Breast epithelium (tissue), 4 donors: ENCODE measurements at regions not wholly inside any gene's neighbourhood (a gene's known extent, or its start where the extent isn't known, plus 50 kb on each side); places are given as distances from the start of the nearest gene placed in this dataset.

Source experiments
- DNase-seq, 2 donors: peaks; one replicate each; pipeline ENCODE4 v3.0.0-alpha.2; 2019; ENCODE audit warnings: low spot score in 2 of 2
- H3K27ac ChIP-seq, 2 donors: fragments of 200-600 bp; sonication (generic) in 1 of 2; one replicate each; pipeline ENCODE4 v1.5.1; 2016 to 2019; ENCODE audit warnings: mild to moderate bottlenecking in 1 of 2
- H3K27me3 ChIP-seq, 2 donors: fragments of 200-600 bp; sonication (generic) in 1 of 2; one replicate each; pipeline versions ENCODE4 v1.5.1 to v1.6.0; 2017 to 2019; ENCODE audit warnings: control low read depth in 1 of 2, mild to moderate bottlenecking in 1 of 2
- H3K36me3 ChIP-seq: fragments of 200-600 bp; one replicate; pipeline ENCODE4 v1.5.1; 2019
- H3K4me1 ChIP-seq, 2 donors: fragments of 200-600 bp; sonication (generic); one replicate each; pipeline ENCODE4 v1.5.1; 2016 to 2019; ENCODE audit warnings: control low read depth in 1 of 2
- H3K4me3 ChIP-seq, 3 donors: fragments of 200-600 bp; sonication (generic); 1 replicate in 2 of 3; 2 replicates in 1 of 3; pipeline ENCODE4 v1.5.1; 2016 to 2019; ENCODE audit warnings: mild to moderate bottlenecking in 3 of 3, moderate library complexity in 2 of 3
- H3K9me3 ChIP-seq, 2 donors: fragments of 200-600 bp; sonication (generic) in 1 of 2; one replicate each; pipeline ENCODE4 v1.5.1; 2016 to 2019; ENCODE audit warnings: control low read depth in 1 of 2
- CTCF ChIP-seq, 3 donors: fragments of 450-650 bp; IDR thresholded peaks; one replicate each; pipeline ENCODE4 v1.5.1; 2016 to 2017; ENCODE audit warnings: antibody characterized with exemption in 3 of 3, mild to moderate bottlenecking in 3 of 3, moderate library complexity in 3 of 3
- POLR2A ChIP-seq: fragments of 450-650 bp; IDR thresholded peaks from one replicate; pipeline ENCODE4 v1.6.1; 2016; ENCODE audit warnings: antibody characterized with exemption, mild to moderate bottlenecking, moderate library complexity
- POLR2AphosphoS5 ChIP-seq, 3 donors: sonication (generic); formaldehyde crosslinking; IDR thresholded peaks; one replicate each; pipeline ENCODE4 v1.6.1; 2017; ENCODE audit warnings: antibody characterized with exemption in 3 of 3
- intact Hi-C: fragments of 100-400 bp; cut with DNase I; formaldehyde crosslinking; loops from one replicate; pipeline ENCODE4 v1.15.1; 2023; ENCODE audit warnings: low total_unique reads

GRCh38 chr13:109281017-109281902 is 505.1 kb downstream of the IRS2 start:
- H3K4me1 ChIP-seq, result no peaks in the 10 kb centered on the region
- TF ChIP-seq CTCF (IDR thresholded peaks at IDR 0.05) (no peak), POLR2A (no peak), POLR2AphosphoS5 (IDR thresholded peaks at IDR 0.05) (no peak)
- no peak overlapping the region for H3K4me3 ChIP-seq
- intact Hi-C loops, result no loop called here
- no peak for DNase-seq
- H3K9me3 ChIP-seq, result no peaks in the 10 kb centered on the region
- no peaks in the 10 kb centered on the region for H3K36me3 ChIP-seq
- H3K27ac ChIP-seq, result no peak overlapping the region
- no peaks in the 10 kb centered on the region for H3K27me3 ChIP-seq

GRCh38 chr13:109276261-109276660 is 510.1 kb downstream of the IRS2 start:
- TF ChIP-seq POLR2AphosphoS5 (IDR thresholded peaks at IDR 0.05) (no peak), POLR2A (no peak), CTCF (IDR thresholded peaks at IDR 0.05) (no peak)
- H3K4me3 ChIP-seq, result no peak overlapping the region
- H3K27ac ChIP-seq, result no peak overlapping the region
- no peaks in the 10 kb centered on the region for H3K36me3 ChIP-seq
- no peaks in the 10 kb centered on the region for H3K4me1 ChIP-seq
- DNase-seq, result no peak
- H3K27me3 ChIP-seq, result no peaks in the 10 kb centered on the region
- intact Hi-C loops, result no loop called here
- H3K9me3 ChIP-seq, result no peaks in the 10 kb centered on the region

GRCh38 chr13:109275852-109276251 is 510.5 kb downstream of the IRS2 start:
- Histone ChIP-seq H3K9me3 (no peaks in the 10 kb centered on the region), H3K36me3 (no peaks in the 10 kb centered on the region), H3K4me1 (no peaks in the 10 kb centered on the region), H3K27me3 (no peaks in the 10 kb centered on the region), H3K4me3 (no peak overlapping the region), H3K27ac (no peak overlapping the region)
- intact Hi-C loops, result no loop called here
- no peak for DNase-seq
- TF ChIP-seq POLR2A (no peak), POLR2AphosphoS5 (IDR thresholded peaks at IDR 0.05) (no peak), CTCF (IDR thresholded peaks at IDR 0.05) (no peak)

- intact Hi-C loops, result no loop called here
- no peak overlapping the region for H3K4me3 ChIP-seq
- H3K27ac ChIP-seq, result no peak overlapping the region
- H3K36me3 ChIP-seq, result no peaks in the 10 kb centered on the region
- no peaks in the 10 kb centered on the region for H3K4me1 ChIP-seq
- no peaks in the 10 kb centered on the region for H3K27me3 ChIP-seq
- TF ChIP-seq CTCF (IDR thresholded peaks at IDR 0.05) (no peak), POLR2AphosphoS5 (IDR thresholded peaks at IDR 0.05) (no peak), POLR2A (no peak)
- no peaks in the 10 kb centered on the region for H3K9me3 ChIP-seq
- DNase-seq, result no peak
Measured at GRCh38 chr13:109275139-109275745, 511.1 kb downstream of the IRS2 start.

GRCh38 chr13:109274188-109274821 is 512.1 kb downstream of the IRS2 start:
- intact Hi-C loops, result no loop called here
- no peak overlapping the region for H3K27ac ChIP-seq
- H3K9me3 ChIP-seq, result no peaks in the 10 kb centered on the region

More at GRCh38 chr13:109274188-109274821, 512.1 kb downstream of the IRS2 start:
- no peak overlapping the region for H3K4me3 ChIP-seq
- H3K27me3 ChIP-seq, result no peaks in the 10 kb centered on the region
- TF ChIP-seq POLR2AphosphoS5 (IDR thresholded peaks at IDR 0.05), result no peak
- DNase-seq, result no peak
- no peaks in the 10 kb centered on the region for H3K36me3 ChIP-seq
- no peaks in the 10 kb centered on the region for H3K4me1 ChIP-seq
